HuH-7 (cell line): ENCODE measurements at regions not wholly inside any gene's neighbourhood (a gene's known extent, or its start where the extent isn't known, plus 50 kb on each side); places are given as distances from the start of the nearest gene placed in this dataset.

Source experiments
- DNase-seq: peaks from one replicate; pipeline ENCODE4 v3.0.0; 2011; ENCODE audit warnings: low spot score

DNA sequence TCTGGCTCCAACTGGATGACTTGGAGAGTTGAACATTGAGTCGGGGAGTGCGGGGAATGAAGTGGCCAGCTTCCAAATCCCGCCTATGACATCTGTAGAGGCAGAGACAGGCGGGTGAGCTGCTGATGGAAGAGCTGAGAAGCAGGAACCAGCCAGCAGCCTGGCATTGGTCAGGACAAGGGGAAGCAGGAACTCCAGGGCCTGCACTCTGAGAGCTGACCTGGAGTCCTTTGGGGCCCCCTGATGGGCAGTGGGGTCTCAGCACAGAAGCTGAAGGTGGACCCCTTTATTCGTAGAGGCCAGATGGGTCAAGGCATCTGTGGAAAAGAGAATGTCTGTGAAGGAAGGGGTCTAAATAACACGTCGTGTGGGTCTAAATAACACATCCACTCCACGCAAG lies 57.0 kb downstream of the SEC61G start:
- DNase-seq: no peak

DNA sequence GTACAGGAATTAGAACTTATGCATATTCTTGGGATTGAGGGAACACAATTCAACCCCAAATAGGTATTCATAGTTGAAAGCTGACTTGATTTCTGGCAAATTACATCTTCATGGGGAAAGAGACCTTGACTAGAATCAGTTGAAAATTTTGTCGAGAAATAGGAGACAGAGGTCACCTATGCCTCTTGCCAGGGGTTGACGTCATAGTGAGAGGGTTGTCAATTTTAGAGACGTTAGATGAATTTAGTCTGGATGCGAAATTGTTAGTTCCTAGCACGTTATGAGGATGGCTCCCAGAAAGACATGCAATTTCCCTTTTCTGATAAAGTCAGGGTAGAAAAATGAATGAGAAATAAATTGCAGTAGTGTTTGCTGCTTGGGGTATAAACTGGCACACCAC lies 59.3 kb downstream of the SEC61G start:
- no peak for DNase-seq

DNA sequence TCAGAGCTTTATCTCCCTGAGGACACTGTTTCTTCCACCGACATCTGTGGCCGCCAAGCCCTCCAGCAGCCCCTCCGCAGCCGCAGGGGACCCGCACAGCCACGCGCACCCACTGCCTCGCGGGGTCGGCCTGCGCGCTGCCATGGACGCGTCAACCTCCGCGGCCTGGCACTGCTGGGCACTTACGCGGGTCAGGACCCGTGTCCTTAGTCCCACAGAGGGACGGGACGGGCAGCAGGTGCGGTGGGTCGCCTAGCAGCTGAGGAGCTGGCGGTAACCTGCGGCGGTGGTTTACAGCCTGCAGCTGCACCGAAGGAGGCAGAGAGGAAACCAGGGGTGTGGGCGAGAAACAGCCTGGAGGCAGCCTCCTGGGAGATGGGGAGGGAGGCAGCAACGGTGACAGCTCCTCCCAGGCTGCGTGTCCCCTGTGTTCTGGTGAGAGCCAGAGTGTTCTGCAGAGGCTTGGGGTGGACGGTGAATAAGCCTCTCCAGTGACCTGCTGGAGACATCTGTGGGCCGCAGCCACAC lies 61.3 kb downstream of the SEC61G start:
- no peak for DNase-seq

DNA sequence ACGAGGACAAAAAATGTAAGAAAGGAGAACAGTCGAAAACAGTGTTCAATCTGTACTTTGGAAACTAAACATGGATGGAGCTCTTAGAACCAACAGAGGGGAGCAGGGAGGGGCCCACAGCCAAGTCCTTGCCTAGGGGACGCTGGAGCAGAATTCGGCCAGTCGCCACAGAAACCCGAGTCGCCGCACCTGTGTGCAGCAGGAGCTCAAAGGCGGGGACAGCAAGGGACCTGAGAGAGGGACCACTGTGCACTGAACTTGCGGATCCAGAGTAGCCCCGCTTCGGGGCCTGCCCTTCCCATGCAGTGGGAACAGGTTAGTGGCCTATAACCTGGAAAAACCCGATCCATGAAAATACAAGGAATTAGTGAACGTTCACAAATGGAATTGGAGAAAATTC lies 68.1 kb downstream of the SEC61G start:
- DNase-seq: no peak

DNA sequence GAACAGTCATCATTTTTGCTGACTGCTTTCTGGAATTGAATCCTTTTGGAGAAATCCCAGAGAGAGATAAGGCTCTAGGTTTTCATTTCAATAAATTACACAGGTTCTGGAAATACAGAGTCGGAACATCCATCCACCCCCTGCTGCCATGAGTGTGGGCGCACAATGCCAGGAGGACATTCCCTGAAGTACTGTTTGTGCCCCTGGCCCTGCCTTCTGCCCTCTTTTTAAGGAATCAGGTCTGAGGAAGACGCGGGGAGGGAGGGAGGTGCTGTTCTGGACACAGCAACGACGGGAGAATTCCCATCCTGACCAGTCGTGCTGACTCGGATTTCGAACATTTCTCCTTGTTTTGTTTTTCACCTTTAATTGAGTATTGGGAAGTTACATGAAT lies 69.0 kb downstream of the SEC61G start:
- DNase-seq: no peak

DNA sequence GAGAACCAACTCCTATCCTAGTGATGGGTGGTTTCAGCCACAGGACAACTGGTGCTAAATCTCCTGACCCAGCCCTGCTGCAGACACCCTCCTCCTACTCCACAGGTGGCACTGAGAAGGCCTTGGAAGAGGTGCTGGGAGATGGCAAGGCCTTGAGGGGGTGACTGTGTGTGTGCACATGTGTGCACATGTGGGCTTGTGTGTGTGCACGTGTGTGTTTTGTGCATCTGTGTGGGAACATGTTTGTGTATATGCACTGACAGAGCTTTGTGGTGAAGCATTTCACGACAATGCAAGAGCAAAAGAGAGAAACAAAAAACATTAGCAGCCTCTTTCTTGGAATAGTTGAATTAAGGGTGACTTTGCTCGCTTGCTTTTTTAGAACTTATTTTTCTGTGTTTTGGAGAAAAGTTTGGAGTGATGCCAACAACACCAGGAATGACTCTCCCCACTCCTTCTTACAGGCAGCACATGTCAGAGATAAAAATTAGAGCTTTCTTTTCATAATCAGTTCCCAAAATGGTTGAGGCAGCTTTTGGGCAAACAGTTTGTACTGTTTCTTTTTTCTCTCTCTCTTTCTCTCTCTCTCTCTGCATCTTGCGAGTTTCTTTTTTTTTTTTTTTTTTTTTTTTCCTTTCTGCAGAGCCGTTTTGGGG lies 69.5 kb downstream of the SEC61G start:
- DNase-seq: no peak

DNA sequence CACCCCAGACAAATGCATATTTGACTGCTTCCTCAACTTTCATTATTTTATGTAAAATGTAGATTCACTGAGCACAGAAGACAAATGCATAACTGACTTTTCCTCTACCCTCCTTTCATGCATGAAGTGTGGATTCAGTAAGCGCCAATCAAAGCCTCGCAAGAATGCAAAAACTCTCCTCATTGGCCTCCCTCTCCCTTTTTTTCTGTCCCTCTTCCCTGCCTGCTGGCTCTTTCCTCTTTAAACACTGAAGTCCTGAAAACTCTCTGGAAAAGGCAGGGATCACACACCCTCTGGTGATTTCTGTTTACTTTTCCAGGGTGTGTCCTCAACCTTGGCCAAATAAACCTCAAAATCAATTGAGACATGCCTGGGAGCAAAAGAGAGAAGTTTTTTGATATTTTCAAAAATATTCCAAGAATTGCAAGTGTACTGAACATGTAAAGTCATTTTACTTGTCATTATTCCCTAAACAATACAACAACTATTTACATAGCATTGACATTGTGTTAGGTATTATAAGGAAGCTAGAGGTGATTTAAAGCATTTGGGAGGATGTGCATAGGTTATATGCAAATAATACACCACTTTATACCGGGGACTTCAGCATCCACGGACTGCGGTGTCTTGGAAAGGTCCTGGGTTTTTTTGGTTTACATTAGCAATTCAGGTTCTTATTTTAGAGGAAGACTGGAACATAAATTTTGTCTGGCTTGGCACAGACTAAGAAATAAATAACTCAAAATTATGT lies 71.4 kb downstream of the SEC61G start:
- DNase-seq: no peak

DNA sequence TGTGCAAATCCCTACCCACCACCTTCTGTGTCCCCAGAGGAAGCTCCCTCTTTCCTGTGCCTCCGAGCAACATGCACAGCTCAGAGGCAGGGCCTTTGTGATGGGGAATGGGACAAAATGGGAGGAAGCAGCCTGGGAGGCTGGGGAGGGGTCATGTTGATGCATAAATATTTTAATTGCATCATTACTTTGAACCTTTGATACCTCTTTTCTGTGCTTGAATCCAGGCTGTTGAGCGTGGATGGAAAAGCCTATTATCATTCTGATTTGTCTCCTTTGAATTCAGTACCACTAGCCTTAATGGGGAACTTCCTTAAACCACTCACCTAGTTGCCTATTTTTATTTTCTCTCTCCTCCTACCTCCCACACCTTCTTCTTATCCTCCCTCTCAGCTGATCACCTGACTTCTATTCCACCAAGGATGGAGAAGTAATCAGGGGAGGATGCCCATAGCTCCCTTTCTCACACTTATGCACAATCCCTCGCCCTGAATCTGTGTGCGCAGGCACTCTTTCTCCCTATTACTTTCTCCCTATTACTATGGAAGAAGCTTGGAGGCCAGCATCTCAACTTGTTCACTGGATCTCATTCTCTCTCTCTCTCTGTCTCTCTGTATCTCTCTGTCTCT lies 78.5 kb downstream of the SEC61G start:
- no peak for DNase-seq

DNA sequence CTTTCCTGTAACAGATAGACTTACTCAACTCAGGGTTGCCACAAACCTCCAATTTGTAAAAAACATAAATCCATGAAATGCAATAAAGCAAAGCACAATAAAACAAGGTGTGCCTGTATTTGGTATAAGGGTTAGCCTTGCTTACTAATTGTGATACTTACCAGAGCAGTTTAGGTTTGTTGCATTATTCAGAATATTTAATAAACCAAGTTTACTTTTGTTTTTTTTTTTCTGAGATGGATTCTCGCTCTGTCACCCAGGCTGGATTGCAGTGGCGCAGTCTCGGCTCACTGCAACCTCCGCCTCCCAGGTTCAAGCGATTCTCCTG lies 79.6 kb downstream of the SEC61G start:
- DNase-seq: no peak

DNA sequence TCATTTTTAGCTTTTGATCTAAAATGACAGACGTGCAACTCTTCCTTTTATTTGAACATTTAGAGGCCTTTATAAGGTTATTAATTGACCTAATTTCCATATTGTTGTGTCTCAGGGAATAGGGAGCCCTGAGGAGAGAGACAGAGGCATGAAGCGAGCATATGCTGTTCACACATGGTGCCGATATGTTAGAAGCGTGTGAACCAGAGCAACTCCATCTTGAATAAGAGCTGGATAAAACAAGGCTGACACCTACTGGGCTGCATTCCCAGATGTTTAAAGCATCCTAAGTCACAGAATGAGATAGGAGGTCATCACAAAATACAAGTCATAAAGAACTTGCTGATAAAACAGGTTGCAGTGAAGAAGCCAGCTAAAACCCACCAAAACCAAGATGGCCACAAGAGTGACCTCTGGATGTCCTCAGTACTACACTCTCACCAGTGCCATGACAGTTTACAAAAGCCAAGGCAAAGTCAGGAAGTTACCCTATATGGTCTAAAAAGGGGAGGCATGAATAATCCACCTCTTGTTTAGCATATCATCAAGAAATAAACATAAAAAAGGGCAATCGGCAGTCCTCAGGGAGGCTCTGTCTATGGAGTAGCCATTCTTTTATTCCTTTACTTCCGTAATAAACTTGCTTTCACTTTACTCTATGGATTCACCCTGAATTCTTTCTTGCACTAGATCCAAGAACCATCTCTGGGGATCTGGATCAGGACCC lies 80.1 kb downstream of the SEC61G start:
- no peak for DNase-seq

DNA sequence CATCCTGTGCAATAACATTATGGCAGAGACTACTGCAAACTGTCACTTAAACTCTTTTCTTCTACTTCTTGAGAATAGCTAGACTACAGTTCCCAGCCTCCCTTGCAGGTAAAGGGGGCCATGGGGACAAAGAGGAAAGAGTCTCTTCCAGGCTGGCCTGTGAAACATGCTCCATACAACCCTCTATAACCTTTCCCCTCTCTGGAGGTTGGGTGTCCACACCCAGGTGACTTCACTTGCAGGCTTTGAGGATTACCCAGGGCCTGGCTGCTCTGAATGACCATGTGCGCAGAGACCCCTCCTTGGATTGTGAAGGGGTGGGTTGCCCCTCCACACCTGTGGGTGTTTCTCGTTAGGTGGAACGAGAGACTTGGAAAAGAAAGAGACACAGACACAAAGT lies 84.1 kb downstream of the SEC61G start:
- DNase-seq: no peak

DNA sequence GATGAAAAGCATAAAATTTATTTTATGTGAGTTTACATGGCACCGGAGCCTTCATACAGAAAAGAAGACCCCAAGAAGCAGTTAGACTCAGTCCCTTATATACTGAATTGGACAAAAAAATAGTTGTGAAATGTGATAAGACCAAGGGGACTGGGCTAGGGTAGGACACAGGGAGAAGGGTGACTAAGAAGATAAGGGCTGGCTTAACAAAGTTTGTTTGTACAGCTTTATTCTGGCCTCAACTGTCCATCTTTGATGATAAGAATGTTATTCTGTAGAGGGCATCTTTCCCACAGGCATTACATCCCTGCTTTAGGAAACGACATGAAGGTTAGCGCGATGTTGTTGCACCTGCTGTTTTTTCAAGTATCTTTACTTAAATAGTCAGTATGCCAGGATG lies 86.5 kb downstream of the SEC61G start:
- DNase-seq: no peak

DNA sequence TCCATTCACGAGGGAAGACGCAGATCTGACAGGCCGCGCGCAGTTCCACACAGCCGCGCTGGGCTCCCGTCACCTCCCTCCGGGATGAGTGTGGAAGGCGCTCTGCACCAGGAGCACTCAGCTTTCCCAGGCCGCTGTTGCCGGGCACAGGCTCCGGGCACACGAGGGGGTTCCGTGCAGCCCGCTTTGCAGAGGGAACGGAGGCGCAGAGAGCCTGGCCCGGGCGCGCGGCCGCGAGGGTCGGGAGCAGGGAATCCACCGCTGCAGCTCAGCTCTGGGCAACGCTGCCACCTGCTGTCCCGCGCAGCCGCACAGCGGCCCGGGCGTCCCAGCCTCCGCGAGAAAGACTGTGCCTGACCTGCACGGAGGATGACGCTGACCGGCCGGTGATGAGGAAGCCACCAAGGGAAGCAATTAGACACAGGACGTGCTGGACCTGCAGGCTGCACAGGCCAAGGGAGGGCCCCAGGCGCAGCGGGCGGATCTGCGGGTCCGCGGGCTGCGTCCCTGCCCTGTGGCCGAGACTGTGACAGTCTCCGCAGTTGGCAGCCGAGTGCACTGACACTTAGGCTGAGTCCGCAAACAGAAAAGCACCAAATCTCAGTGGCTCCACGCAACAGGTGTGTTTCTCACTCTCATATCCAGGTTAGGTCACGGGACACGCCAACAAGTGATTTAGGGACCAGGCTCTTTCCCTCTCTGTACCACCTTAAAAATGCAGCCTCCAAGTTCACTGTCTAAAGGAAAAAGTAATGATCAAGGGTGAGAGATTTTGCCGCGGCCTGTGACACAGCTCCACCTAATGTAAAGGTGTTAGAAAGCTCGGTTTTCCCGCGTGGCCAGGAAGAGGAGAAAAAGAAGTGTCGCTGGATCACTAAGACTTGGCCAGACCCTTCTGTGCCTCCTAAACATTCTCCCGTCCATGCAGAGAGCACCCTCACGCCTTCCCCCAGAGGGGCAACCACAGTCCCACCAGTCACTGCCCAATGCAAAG lies 94.5 kb downstream of the SEC61G start:
- DNase-seq: peak; percentile 96

DNA sequence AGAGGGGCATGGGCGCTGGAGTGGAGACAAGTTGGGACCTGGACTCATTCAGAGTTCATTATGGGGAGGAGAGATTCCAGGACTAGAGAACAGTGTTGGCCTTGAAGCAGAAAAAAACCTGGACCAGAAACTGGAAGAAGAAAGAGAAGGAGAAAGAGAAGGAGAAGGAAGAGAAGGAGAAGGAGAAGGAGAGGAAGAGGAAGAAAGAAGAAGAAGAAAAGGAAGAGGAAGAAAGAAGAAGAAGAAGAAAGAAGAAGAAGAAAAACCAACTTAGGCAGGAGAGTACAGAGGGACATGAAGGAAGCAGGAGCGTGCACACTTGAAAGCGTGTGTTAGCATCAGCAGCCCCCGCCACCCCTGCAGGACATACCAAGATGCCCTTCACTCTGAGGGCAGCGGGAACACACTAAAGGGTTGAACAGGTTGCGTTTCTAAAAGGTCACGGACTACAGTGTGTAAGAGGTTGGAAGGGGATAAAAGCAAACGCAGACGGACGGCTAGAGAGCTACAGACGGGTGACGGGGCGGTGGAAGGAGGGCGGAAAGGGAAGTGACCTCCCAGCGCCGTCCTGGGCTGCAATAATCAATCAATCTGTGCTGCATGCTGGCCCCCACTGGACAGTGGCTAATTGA lies 95.3 kb downstream of the SEC61G start:
- DNase-seq: no peak

DNA sequence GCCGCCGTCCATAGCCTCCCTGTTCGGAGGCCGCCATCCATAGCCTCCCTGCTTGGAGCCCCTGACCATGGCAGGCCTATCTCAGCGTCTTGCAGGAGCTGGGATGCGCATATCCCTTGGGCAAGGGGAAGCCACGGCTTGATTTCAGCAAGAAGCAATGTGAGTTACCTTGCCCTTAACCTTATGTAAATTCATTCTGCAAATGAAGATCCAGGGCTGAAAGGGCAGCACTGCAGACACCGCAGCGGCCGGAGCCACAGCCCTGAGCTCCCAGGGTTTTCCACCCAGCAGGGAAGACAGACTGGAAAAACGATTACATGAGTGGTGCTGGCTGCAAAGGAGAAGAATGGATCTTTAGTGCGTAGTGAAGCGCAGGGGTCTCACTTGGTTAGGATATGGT lies 95.8 kb downstream of the SEC61G start:
- no peak for DNase-seq

DNA sequence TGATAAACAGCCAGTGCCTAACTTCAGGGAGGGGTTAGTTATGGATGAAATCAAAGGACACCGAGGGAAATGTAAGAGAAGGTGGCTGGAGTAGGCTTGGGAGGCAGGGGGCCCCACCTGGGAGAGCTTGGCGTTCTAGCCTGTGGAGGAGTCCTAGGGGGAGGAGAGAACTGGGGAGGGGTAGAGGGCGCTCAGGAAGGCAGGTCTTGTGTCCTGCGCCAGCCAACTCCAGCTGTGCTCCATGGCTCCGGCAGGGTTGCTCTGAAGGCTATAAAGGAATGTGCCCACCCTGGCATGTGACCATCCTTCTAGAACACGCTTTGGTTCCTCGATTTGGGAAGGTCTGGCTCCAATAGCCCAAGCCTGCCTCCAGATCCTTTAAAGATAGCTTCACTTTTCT lies 96.3 kb downstream of the SEC61G start:
- DNase-seq: no peak

DNA sequence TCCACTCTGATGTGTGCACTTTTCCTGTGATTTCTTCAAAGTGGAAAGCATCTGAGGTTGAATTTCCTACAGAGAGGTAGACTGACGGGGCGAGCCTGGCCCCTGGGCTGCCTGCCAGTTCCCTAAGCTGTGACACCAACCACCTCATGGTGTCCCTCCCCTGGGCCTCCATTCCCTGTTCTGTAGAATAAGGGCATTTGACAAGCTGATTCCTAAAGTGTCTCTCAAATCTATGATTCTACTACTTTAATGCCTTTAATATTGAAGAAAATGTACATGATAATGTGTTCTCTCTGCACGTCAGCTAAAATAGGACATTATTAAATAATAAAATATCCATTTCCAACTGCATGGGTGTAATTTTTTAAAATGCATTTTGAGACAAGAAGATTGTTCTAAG lies 105.1 kb downstream of the SEC61G start:
- no peak for DNase-seq

DNA sequence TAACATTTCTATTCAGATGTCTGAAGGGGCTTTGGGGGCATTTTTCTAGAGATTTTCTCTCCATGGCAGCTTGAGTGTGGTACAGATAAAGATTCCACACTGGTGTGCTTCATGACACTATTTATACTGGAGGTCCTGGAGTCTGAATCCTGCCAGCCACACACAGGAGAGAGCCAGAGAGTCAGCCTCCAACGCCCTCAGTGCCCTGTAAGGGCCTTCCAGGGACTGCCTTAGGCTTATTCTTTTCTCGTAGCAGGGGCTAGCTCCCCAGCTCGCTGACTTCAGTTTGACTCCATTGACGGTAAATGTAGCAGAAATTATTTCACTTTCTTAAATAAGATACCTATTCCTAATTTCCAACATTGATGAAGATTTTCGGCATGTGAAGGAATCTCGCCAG lies 100.9 kb downstream of the VSTM2A start:
- DNase-seq: no peak

DNA sequence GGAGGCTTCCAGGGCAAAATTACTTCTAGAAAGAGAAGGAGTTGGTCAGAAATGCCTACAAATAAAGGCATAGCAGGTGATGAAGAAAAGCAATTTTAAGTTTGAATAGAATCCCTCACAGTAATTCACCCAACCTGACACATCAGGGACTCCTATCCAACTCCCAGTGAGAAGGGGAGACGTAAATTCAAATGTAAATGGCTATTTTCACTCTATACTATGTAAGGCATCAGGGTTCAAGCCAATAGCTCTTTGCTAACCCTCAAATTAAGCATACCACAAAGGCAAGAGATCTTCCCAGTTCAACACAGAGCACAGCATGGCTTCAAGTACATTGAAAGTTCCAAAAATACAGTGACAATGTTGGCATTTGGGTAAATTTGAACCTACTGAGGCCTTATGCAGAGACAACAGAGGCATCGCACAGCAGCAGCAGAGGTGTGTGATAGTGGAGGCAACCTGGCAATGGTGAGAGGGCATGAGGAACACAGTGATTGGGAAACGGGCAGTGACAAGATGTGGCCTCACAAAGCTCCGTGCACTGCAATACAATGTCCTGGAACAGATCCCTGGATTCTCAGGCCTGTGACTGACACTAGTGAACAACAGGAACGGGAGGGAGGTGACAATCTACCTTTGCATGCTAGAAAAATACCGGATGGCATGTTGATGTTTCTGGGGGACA lies 95.7 kb downstream of the VSTM2A start:
- no peak for DNase-seq

DNA sequence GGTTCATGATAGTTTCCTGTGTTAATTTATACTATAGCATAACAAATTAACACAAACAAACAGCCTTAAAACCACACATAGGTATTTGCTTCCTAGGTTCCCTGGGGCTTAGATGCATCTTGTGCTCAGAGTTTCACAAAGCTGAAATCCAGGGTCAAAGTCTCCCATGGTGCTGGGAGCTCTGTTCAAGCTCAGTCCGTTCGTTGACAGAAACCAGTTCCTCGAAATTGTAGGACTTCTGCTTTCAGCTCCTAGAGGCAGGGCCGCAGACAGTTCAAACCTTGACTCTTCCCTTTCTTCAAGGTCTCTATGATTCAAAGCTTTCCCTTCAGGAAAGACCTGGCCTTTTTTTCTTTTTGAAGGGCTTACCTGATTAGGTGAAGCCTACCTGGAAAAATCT lies 90.5 kb downstream of the VSTM2A start:
- DNase-seq: no peak

DNA sequence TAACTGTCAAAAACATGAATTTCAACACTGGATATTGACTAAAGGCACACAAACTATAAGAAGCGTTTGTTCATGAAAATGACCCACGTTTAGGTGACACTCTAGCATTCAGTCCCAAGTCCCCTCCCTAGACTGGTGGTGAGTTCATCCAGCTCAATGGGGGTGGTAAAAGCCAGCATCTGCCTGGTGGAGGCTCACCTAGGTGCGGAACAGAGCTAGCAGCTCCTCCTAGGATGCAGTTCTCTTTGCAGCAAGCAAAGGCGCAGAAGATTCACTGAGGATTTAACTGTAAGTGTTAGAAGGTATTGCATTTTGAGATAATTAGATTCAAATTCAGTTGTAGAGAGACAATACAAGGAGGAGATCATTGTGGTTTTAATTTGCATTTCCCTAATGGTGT lies 87.6 kb downstream of the VSTM2A start:
- DNase-seq: no peak
